ENCODE measurements at regions not wholly inside any gene's neighbourhood (a gene's known extent, or its start where the extent isn't known, plus 50 kb on each side); places are given as distances from the start of the nearest gene placed in this dataset.

DNA sequence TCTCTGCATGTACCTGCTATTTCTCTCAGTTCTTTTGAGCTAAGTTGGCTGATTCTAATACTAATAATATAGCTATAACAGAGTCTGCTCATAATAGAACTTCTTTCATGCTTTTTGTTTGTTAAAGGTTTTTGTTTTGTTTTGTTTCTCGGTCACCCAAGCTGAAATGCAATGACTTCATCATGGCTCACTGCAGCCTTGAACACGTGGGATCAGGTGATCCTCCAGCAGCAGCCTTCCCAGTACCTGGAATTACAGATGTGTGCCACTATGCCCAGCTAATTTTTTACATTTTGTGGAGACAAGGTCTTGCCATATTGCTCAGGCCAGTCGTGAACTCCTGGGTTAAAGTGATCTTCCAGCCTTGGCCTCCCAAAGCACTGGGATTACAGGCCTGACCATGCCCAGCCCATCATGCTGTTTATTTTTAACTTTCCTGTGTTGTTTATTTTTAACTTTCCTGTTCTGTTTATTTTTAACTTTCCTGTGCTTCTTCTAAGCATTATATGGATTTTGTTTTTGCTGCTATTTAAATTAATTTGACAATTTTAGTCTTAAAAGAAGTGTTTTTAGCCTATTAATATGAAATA is 763.8 kb upstream of the CDH7 start:
- Histone ChIP-seq H3K27ac (no peak overlapping the region), H3K27me3 (replicated peaks; ENCODE audit: insufficient read depth) (no peaks in the 10 kb centered on the region), H3K36me3 (no peaks in the 10 kb centered on the region), H3K9me3 (no peaks in the 10 kb centered on the region), H3K4me1 (replicated peaks) (no peaks in the 10 kb centered on the region), H3K4me3 (no peak overlapping the region)
- TF ChIP-seq, protein P1, sequence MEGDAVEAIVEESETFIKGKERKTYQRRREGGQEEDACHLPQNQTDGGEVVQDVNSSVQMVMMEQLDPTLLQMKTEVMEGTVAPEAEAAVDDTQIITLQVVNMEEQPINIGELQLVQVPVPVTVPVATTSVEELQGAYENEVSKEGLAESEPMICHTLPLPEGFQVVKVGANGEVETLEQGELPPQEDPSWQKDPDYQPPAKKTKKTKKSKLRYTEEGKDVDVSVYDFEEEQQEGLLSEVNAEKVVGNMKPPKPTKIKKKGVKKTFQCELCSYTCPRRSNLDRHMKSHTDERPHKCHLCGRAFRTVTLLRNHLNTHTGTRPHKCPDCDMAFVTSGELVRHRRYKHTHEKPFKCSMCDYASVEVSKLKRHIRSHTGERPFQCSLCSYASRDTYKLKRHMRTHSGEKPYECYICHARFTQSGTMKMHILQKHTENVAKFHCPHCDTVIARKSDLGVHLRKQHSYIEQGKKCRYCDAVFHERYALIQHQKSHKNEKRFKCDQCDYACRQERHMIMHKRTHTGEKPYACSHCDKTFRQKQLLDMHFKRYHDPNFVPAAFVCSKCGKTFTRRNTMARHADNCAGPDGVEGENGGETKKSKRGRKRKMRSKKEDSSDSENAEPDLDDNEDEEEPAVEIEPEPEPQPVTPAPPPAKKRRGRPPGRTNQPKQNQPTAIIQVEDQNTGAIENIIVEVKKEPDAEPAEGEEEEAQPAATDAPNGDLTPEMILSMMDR (IDR thresholded peaks at IDR 0.05), result no peak
- TF ChIP-seq POLR2A (IDR thresholded peaks at IDR 0.05) (no peak), POLR2AphosphoS5 (IDR thresholded peaks at IDR 0.05) (no peak)
- intact Hi-C loops (cut with DNase I), result no loop called here
- WGBS, result 87% methylated on average over 3 of the region's 3 CpGs
- no peak for DNase-seq (ENCODE audit: low spot score)

- Histone ChIP-seq H3K9me3 (no peaks in the 10 kb centered on the region), H3K4me1 (replicated peaks) (no peaks in the 10 kb centered on the region), H3K4me3 (no peak overlapping the region), H3K27me3 (replicated peaks; ENCODE audit: insufficient read depth) (no peaks in the 10 kb centered on the region), H3K27ac (no peak overlapping the region), H3K36me3 (no peaks in the 10 kb centered on the region)
- TF ChIP-seq POLR2AphosphoS5 (IDR thresholded peaks at IDR 0.05) (no peak), POLR2A (IDR thresholded peaks at IDR 0.05) (no peak)
- TF ChIP-seq, protein P1 (IDR thresholded peaks at IDR 0.05), result no peak
- intact Hi-C loops (cut with DNase I), result no loop called here
- no peak for DNase-seq (ENCODE audit: low spot score)
- 91% methylated on average over 7 of the region's 14 CpGs for WGBS
Measured at GRCh38 chr18:64983497-64984238, 767.1 kb upstream of the CDH7 start.

- intact Hi-C loops (cut with DNase I), result no loop called here
Measured at GRCh38 chr18:64982414-64983055, 768.3 kb upstream of the CDH7 start.

DNA sequence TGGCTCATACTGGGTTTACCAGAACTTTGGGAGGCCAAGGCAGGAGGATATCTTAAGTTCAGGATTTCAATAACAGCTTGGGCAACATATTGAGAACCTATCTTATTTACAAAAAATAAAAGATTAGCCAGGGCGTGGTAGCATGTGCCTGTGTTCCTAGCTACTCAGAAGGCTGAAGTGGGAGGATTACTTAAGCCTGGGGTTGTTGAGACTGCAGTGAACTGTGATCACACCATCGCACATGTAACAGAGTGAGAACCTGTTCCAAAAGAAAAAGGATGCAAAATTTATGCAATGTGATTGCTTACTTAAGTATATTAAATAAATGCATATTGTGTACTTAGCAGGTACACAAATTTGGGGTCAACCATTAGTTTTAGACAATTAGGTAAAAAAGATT is 768.9 kb upstream of the CDH7 start:
- H3K4me3 ChIP-seq, result no peak overlapping the region
- H3K27ac ChIP-seq, result no peak overlapping the region
- H3K27me3 ChIP-seq (replicated peaks; ENCODE audit: insufficient read depth), result no peaks in the 10 kb centered on the region
- no peaks in the 10 kb centered on the region for H3K9me3 ChIP-seq
- intact Hi-C loops (cut with DNase I), result no loop called here
- no peaks in the 10 kb centered on the region for H3K4me1 ChIP-seq (replicated peaks)
- no peak for TF ChIP-seq POLR2AphosphoS5 (IDR thresholded peaks at IDR 0.05)
- TF ChIP-seq POLR2A (IDR thresholded peaks at IDR 0.05), result no peak
- TF ChIP-seq, protein P1 (IDR thresholded peaks at IDR 0.05), result no peak
- WGBS, result 84% methylated on average over 2 of the region's 2 CpGs
- DNase-seq (ENCODE audit: low spot score), result no peak
- no peaks in the 10 kb centered on the region for H3K36me3 ChIP-seq

More at GRCh38 chr18:64982414-64983055, 768.3 kb upstream of the CDH7 start:
- H3K4me3 ChIP-seq, result no peak overlapping the region
- no peaks in the 10 kb centered on the region for H3K4me1 ChIP-seq (replicated peaks)
- DNase-seq (ENCODE audit: low spot score), result no peak
- no peaks in the 10 kb centered on the region for H3K36me3 ChIP-seq
- TF ChIP-seq POLR2AphosphoS5 (IDR thresholded peaks at IDR 0.05) (no peak), POLR2A (IDR thresholded peaks at IDR 0.05) (no peak)
- TF ChIP-seq, protein P1 (IDR thresholded peaks at IDR 0.05), result no peak
- no peaks in the 10 kb centered on the region for H3K9me3 ChIP-seq
- WGBS, result 32% methylated on average over 2 of the region's 2 CpGs
- H3K27ac ChIP-seq, result no peak overlapping the region
- no peaks in the 10 kb centered on the region for H3K27me3 ChIP-seq (replicated peaks; ENCODE audit: insufficient read depth)
